Uterus (tissue), 3 donors: ENCODE measurements at regions not wholly inside any gene's neighbourhood (a gene's known extent, or its start where the extent isn't known, plus 50 kb on each side); places are given as distances from the start of the nearest gene placed in this dataset.

Experiments used
- DNase-seq, 2 donors: peaks; one replicate each; pipeline ENCODE4 v3.0.0-alpha.2; 2019 to 2020
- H3K27ac ChIP-seq, 2 donors: fragments of 200-600 bp; sonication (generic); 1 replicate in 1 of 2; 2 replicates in 1 of 2; pipeline ENCODE4 v1.5.1; 2016 to 2018
- H3K27me3 ChIP-seq, 2 donors: fragments of 200-600 bp; sonication (generic); one replicate each; pipeline ENCODE4 v1.5.1; 2018 to 2019; ENCODE audit warnings: control low read depth in 1 of 2
- H3K36me3 ChIP-seq, 2 donors: fragments of 200-600 bp; sonication (generic); one replicate each; pipeline ENCODE4 v1.5.1; 2019; ENCODE audit warnings: control low read depth in 1 of 2
- H3K4me1 ChIP-seq, 2 donors: fragments of 200-600 bp; sonication (generic); one replicate each; pipeline ENCODE4 v1.5.1; 2018 to 2019; ENCODE audit warnings: control low read depth in 1 of 2
- H3K4me3 ChIP-seq, 2 donors: fragments of 200-600 bp; sonication (generic); 1 replicate in 1 of 2; 2 replicates in 1 of 2; pipeline ENCODE4 v1.5.1; 2018 to 2019; ENCODE audit warnings: mild to moderate bottlenecking in 1 of 2
- H3K9me3 ChIP-seq, 2 donors: fragments of 200-600 bp; sonication (generic); one replicate each; pipeline ENCODE4 v1.5.1; 2019; ENCODE audit warnings: control low read depth in 1 of 2
- CTCF ChIP-seq, 4 experiments: fragments of 200-600 bp in 2 of 4; fragments of 450-650 bp in 2 of 4; sonication (generic) in 2 of 4; IDR thresholded peaks; one replicate each; pipeline ENCODE4 v1.5.1; 2016 to 2019; ENCODE audit warnings: antibody characterized with exemption in 4 of 4, mild to moderate bottlenecking in 2 of 4, moderate library complexity in 1 of 4
- POLR2A ChIP-seq, 2 donors: fragments of 450-650 bp; IDR thresholded peaks; one replicate each; pipeline ENCODE4 v1.6.1; 2016; ENCODE audit warnings: antibody characterized with exemption in 2 of 2, mild to moderate bottlenecking in 1 of 2, moderate library complexity in 1 of 2
- intact Hi-C: fragments of 100-400 bp; cut with DNase I; formaldehyde crosslinking; loops from one replicate; pipeline ENCODE4 v1.15.1; 2023; ENCODE audit warnings: low total_unique reads
- donor health status: DM: yes; HTN: yes; CAD: no.

DNA sequence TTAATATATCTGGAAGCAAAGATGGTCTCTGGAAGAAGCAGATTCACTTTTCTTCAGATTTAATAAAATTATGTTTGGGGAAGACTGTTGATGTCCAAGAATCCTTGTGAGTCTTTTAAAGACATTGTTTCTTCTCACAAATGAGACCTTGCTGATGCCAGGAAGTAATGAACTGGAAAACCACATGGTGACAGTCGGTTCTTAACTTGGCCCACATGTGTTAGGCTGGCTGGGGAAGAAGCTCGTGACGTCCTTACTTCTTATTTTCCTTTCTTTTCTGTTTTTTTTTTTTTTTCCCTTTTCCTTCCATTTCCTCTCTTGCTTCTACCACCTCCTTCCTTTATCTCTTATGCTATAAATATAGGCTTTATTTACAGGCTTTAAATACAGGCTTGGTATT, 950.2 kb downstream of the BCL11B start:
- Histone ChIP-seq H3K36me3 (no peaks in the 10 kb centered on the region), H3K27me3 (no peaks in the 10 kb centered on the region), H3K27ac (no peak overlapping the region), H3K4me3 (no peak overlapping the region), H3K9me3 (peaks cover 0 to 9% of the 10 kb centered on the region in 2 donors), H3K4me1 (no peaks in the 10 kb centered on the region)
- intact Hi-C loops, result no loop called here
- TF ChIP-seq CTCF (IDR thresholded peaks at IDR 0.05) (no peak), POLR2A (IDR thresholded peaks at IDR 0.05) (no peak)
- no peak for DNase-seq

GRCh38 chr14:98323836-98324235, 948.2 kb downstream of the BCL11B start:
- TF ChIP-seq CTCF (IDR thresholded peaks at IDR 0.05) (no peak), POLR2A (IDR thresholded peaks at IDR 0.05) (no peak)
- H3K27ac ChIP-seq, result no peak overlapping the region
- peaks cover 0 to 6% of the 10 kb centered on the region in 2 donors for H3K9me3 ChIP-seq
- no peak for DNase-seq
- no peaks in the 10 kb centered on the region for H3K36me3 ChIP-seq
- H3K27me3 ChIP-seq, result no peaks in the 10 kb centered on the region
- H3K4me3 ChIP-seq, result no peak overlapping the region
- intact Hi-C loops, result no loop called here
- no peaks in the 10 kb centered on the region for H3K4me1 ChIP-seq

DNA sequence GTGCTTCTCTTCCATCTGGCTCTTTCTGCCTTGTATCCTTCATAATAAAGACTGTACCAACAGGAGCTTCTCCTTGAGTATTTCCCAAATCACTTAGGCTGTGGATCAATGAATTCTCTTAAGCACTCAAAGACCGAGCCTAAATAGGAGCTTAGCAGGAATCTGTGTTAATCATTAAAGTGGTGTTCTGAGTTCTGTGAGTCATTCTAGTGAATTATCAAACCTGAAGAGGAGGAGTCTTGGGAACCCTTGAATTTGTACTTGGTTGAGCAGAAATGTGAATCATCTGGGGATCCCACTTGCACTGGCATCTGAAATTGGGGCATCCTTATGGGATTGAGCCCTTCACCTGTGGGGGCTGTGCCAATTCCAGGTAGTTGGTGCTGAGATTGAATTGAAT, 946.2 kb downstream of the BCL11B start:
- Histone ChIP-seq H3K27me3 (no peaks in the 10 kb centered on the region), H3K9me3 (no peaks in the 10 kb centered on the region), H3K36me3 (no peaks in the 10 kb centered on the region), H3K27ac (no peak overlapping the region), H3K4me3 (no peak overlapping the region), H3K4me1 (no peaks in the 10 kb centered on the region)
- no peak for TF ChIP-seq POLR2A (IDR thresholded peaks at IDR 0.05)
- no peak for TF ChIP-seq CTCF (IDR thresholded peaks at IDR 0.05)
- intact Hi-C loops, result no loop called here
- no peak for DNase-seq

DNA sequence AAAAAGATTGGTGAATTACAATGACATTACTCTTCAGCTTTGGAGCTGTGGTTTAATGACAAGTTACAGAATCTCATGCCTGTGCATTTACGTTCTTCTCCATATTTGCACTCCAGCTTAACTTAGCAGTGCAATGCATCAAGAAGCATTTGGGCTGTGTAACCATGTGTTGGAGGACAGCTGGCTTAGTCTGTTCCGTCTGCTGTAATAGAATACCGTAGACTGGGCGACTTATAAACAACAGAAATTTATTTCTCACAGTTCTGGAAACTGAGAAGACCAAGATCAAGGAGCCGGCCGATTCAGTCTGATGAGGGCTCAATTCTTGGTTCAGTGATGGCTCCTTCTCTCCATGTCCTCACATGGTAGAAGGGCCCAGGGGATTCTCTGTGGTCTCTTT, 943.5 kb downstream of the BCL11B start:
- H3K27ac ChIP-seq, result no peak overlapping the region
- no peak for TF ChIP-seq CTCF (IDR thresholded peaks at IDR 0.05)
- TF ChIP-seq POLR2A (IDR thresholded peaks at IDR 0.05), result no peak
- no peaks in the 10 kb centered on the region for H3K4me1 ChIP-seq
- DNase-seq, result no peak
- H3K27me3 ChIP-seq, result no peaks in the 10 kb centered on the region
- H3K4me3 ChIP-seq, result no peak overlapping the region
- H3K9me3 ChIP-seq, result no peaks in the 10 kb centered on the region
- no peaks in the 10 kb centered on the region for H3K36me3 ChIP-seq
- intact Hi-C loops, result no loop called here

DNA sequence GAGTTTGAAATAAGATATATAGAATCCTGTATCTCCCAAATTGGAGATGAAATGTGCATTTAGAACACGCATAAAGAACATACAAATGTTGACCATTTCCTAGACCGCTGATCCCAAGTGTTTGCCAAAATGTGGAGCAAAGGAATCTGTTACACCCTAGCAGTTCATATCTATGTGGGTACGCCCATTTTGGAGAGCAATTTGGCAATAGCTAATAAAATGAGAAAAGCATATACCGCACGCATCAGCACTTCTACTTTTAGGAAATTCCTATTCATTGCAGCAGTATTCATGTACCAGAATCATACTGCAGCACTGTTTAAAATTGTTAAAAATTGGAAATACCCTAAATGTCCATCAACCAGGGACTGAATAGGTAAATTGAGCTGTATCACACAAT, 937.8 kb downstream of the BCL11B start:
- Histone ChIP-seq H3K27ac (no peak overlapping the region), H3K4me1 (no peaks in the 10 kb centered on the region), H3K4me3 (no peak overlapping the region), H3K27me3 (peaks cover 0 to 3% of the 10 kb centered on the region in 2 donors), H3K36me3 (no peaks in the 10 kb centered on the region), H3K9me3 (no peaks in the 10 kb centered on the region)
- intact Hi-C loops, result no loop called here
- no peak for DNase-seq
- TF ChIP-seq POLR2A (IDR thresholded peaks at IDR 0.05), result no peak
- no peak for TF ChIP-seq CTCF (IDR thresholded peaks at IDR 0.05)
